ENCODE measurements at regions not wholly inside any gene's neighbourhood (a gene's known extent, or its start where the extent isn't known, plus 50 kb on each side); places are given as distances from the start of the nearest gene placed in this dataset.

- Histone ChIP-seq H3K9ac (ENCODE audit: low read length in 5 of 5) (no peak overlapping the region), H3K36me3 (ENCODE audit: control insufficient read depth in 5 of 5, insufficient read depth in 5 of 5, low read length in 5 of 5) (no peaks in the 10 kb centered on the region), H3K9me3 (ENCODE audit: control insufficient read depth in 5 of 5, low read length in 5 of 5) (no peaks in the 10 kb centered on the region), H3K27ac (ENCODE audit: low read depth, low read length) (no peak overlapping the region), H3K27me3 (ENCODE audit: control insufficient read depth in 5 of 5, insufficient read depth in 4 of 5, low read length in 5 of 5) (no peaks in the 10 kb centered on the region), H3K4me3 (ENCODE audit: low read depth in 1 of 5, low read length in 5 of 5) (no peak overlapping the region), H3K4me1 (ENCODE audit: control insufficient read depth in 5 of 5, insufficient read depth in 5 of 5, low read length in 5 of 5) (no peaks in the 10 kb centered on the region)
Measured at GRCh38 chr2:151063271-151063670, 198.4 kb downstream of the RBM43 start.

GRCh38 chr2:151060287-151060686 is 201.4 kb downstream of the RBM43 start:
- Histone ChIP-seq H3K9ac (ENCODE audit: low read length in 5 of 5) (no peak overlapping the region), H3K36me3 (ENCODE audit: control insufficient read depth in 5 of 5, insufficient read depth in 5 of 5, low read length in 5 of 5) (no peaks in the 10 kb centered on the region), H3K27ac (ENCODE audit: low read depth, low read length) (no peak overlapping the region), H3K4me3 (ENCODE audit: low read depth in 1 of 5, low read length in 5 of 5) (no peak overlapping the region), H3K9me3 (ENCODE audit: control insufficient read depth in 5 of 5, low read length in 5 of 5) (no peaks in the 10 kb centered on the region), H3K27me3 (ENCODE audit: control insufficient read depth in 5 of 5, insufficient read depth in 4 of 5, low read length in 5 of 5) (no peaks in the 10 kb centered on the region), H3K4me1 (ENCODE audit: control insufficient read depth in 5 of 5, insufficient read depth in 5 of 5, low read length in 5 of 5) (no peaks in the 10 kb centered on the region)

GRCh38 chr2:151056870-151057269 is 204.8 kb downstream of the RBM43 start:
- Histone ChIP-seq H3K4me3 (ENCODE audit: low read depth in 1 of 5, low read length in 5 of 5) (no peak overlapping the region), H3K4me1 (ENCODE audit: control insufficient read depth in 5 of 5, insufficient read depth in 5 of 5, low read length in 5 of 5) (peaks cover 0 to under 1% (median 0%) of the 10 kb centered on the region in 5 donors), H3K27ac (ENCODE audit: low read depth, low read length) (no peak overlapping the region), H3K36me3 (ENCODE audit: control insufficient read depth in 5 of 5, insufficient read depth in 5 of 5, low read length in 5 of 5) (no peaks in the 10 kb centered on the region), H3K9me3 (ENCODE audit: control insufficient read depth in 5 of 5, low read length in 5 of 5) (no peaks in the 10 kb centered on the region), H3K27me3 (ENCODE audit: control insufficient read depth in 5 of 5, insufficient read depth in 4 of 5, low read length in 5 of 5) (no peaks in the 10 kb centered on the region), H3K9ac (ENCODE audit: low read length in 5 of 5) (no peak overlapping the region)

- H3K9ac ChIP-seq (ENCODE audit: low read length in 5 of 5) = no peak overlapping the region
- H3K36me3 ChIP-seq (ENCODE audit: control insufficient read depth in 5 of 5, insufficient read depth in 5 of 5, low read length in 5 of 5) = no peaks in the 10 kb centered on the region
- no peak overlapping the region for H3K27ac ChIP-seq (ENCODE audit: low read depth, low read length)
- peaks cover 0 to 3% (median 0%) of the 10 kb centered on the region in 5 donors for H3K4me1 ChIP-seq (ENCODE audit: control insufficient read depth in 5 of 5, insufficient read depth in 5 of 5, low read length in 5 of 5)
- H3K27me3 ChIP-seq (ENCODE audit: control insufficient read depth in 5 of 5, insufficient read depth in 4 of 5, low read length in 5 of 5) = no peaks in the 10 kb centered on the region
- no peak overlapping the region for H3K4me3 ChIP-seq (ENCODE audit: low read depth in 1 of 5, low read length in 5 of 5)
- no peaks in the 10 kb centered on the region for H3K9me3 ChIP-seq (ENCODE audit: control insufficient read depth in 5 of 5, low read length in 5 of 5)
Measured at GRCh38 chr2:151053661-151053990, 208.0 kb downstream of the RBM43 start.

- no peaks in the 10 kb centered on the region for H3K36me3 ChIP-seq (ENCODE audit: control insufficient read depth in 5 of 5, insufficient read depth in 5 of 5, low read length in 5 of 5)
- no peaks in the 10 kb centered on the region for H3K9me3 ChIP-seq (ENCODE audit: control insufficient read depth in 5 of 5, low read length in 5 of 5)
- no peak overlapping the region for H3K9ac ChIP-seq (ENCODE audit: low read length in 5 of 5)
- no peaks in the 10 kb centered on the region for H3K27me3 ChIP-seq (ENCODE audit: control insufficient read depth in 5 of 5, insufficient read depth in 4 of 5, low read length in 5 of 5)
- no peak overlapping the region for H3K27ac ChIP-seq (ENCODE audit: low read depth, low read length)
- H3K4me1 ChIP-seq (ENCODE audit: control insufficient read depth in 5 of 5, insufficient read depth in 5 of 5, low read length in 5 of 5) = peaks cover 0 to 3% (median 0%) of the 10 kb centered on the region in 5 donors
- H3K4me3 ChIP-seq (ENCODE audit: low read depth in 1 of 5, low read length in 5 of 5) = no peak overlapping the region
Measured at GRCh38 chr2:151052850-151053660, 208.6 kb downstream of the RBM43 start.

GRCh38 chr2:151051574-151052220 is 210.0 kb downstream of the RBM43 start:
- no peaks in the 10 kb centered on the region for H3K36me3 ChIP-seq (ENCODE audit: control insufficient read depth in 5 of 5, insufficient read depth in 5 of 5, low read length in 5 of 5)
- no peaks in the 10 kb centered on the region for H3K9me3 ChIP-seq (ENCODE audit: control insufficient read depth in 5 of 5, low read length in 5 of 5)

GRCh38 chr2:151049746-151050145 is 211.9 kb downstream of the RBM43 start:
- no peaks in the 10 kb centered on the region for H3K9me3 ChIP-seq (ENCODE audit: control insufficient read depth in 5 of 5, low read length in 5 of 5)
- H3K27me3 ChIP-seq (ENCODE audit: control insufficient read depth in 5 of 5, insufficient read depth in 4 of 5, low read length in 5 of 5) = no peaks in the 10 kb centered on the region
- H3K9ac ChIP-seq (ENCODE audit: low read length in 5 of 5) = no peak overlapping the region
- H3K4me3 ChIP-seq (ENCODE audit: low read depth in 1 of 5, low read length in 5 of 5) = no peak overlapping the region
- H3K27ac ChIP-seq (ENCODE audit: low read depth, low read length) = no peak overlapping the region
- peaks cover 0 to 3% (median 0%) of the 10 kb centered on the region in 5 donors for H3K4me1 ChIP-seq (ENCODE audit: control insufficient read depth in 5 of 5, insufficient read depth in 5 of 5, low read length in 5 of 5)
- H3K36me3 ChIP-seq (ENCODE audit: control insufficient read depth in 5 of 5, insufficient read depth in 5 of 5, low read length in 5 of 5) = no peaks in the 10 kb centered on the region

More at GRCh38 chr2:151051574-151052220, 210.0 kb downstream of the RBM43 start:
- Histone ChIP-seq H3K27me3 (ENCODE audit: control insufficient read depth in 5 of 5, insufficient read depth in 4 of 5, low read length in 5 of 5) (no peaks in the 10 kb centered on the region), H3K4me1 (ENCODE audit: control insufficient read depth in 5 of 5, insufficient read depth in 5 of 5, low read length in 5 of 5) (peaks cover 0 to 3% (median 0%) of the 10 kb centered on the region in 5 donors), H3K4me3 (ENCODE audit: low read depth in 1 of 5, low read length in 5 of 5) (no peak overlapping the region), H3K9ac (ENCODE audit: low read length in 5 of 5) (no peak overlapping the region), H3K27ac (ENCODE audit: low read depth, low read length) (no peak overlapping the region)

GRCh38 chr2:151048331-151049054 is 213.2 kb downstream of the RBM43 start:
- H3K36me3 ChIP-seq (ENCODE audit: control insufficient read depth in 5 of 5, insufficient read depth in 5 of 5, low read length in 5 of 5) = no peaks in the 10 kb centered on the region
- no peak overlapping the region for H3K27ac ChIP-seq (ENCODE audit: low read depth, low read length)
- H3K4me3 ChIP-seq (ENCODE audit: low read depth in 1 of 5, low read length in 5 of 5) = no peak overlapping the region
- no peak overlapping the region for H3K9ac ChIP-seq (ENCODE audit: low read length in 5 of 5)
- H3K27me3 ChIP-seq (ENCODE audit: control insufficient read depth in 5 of 5, insufficient read depth in 4 of 5, low read length in 5 of 5) = no peaks in the 10 kb centered on the region
- H3K9me3 ChIP-seq (ENCODE audit: control insufficient read depth in 5 of 5, low read length in 5 of 5) = no peaks in the 10 kb centered on the region
- peaks cover 0 to 3% (median 0%) of the 10 kb centered on the region in 5 donors for H3K4me1 ChIP-seq (ENCODE audit: control insufficient read depth in 5 of 5, insufficient read depth in 5 of 5, low read length in 5 of 5)

GRCh38 chr2:151043484-151043883 is 218.2 kb downstream of the RBM43 start:
- Histone ChIP-seq H3K27me3 (ENCODE audit: control insufficient read depth in 5 of 5, insufficient read depth in 4 of 5, low read length in 5 of 5) (no peaks in the 10 kb centered on the region), H3K9ac (ENCODE audit: low read length in 5 of 5) (no peak overlapping the region), H3K9me3 (ENCODE audit: control insufficient read depth in 5 of 5, low read length in 5 of 5) (no peaks in the 10 kb centered on the region), H3K36me3 (ENCODE audit: control insufficient read depth in 5 of 5, insufficient read depth in 5 of 5, low read length in 5 of 5) (no peaks in the 10 kb centered on the region), H3K27ac (ENCODE audit: low read depth, low read length) (no peak overlapping the region), H3K4me3 (ENCODE audit: low read depth in 1 of 5, low read length in 5 of 5) (no peak overlapping the region), H3K4me1 (ENCODE audit: control insufficient read depth in 5 of 5, insufficient read depth in 5 of 5, low read length in 5 of 5) (no peaks in the 10 kb centered on the region)

GRCh38 chr2:151042964-151043363 is 218.7 kb downstream of the RBM43 start:
- Histone ChIP-seq H3K36me3 (ENCODE audit: control insufficient read depth in 5 of 5, insufficient read depth in 5 of 5, low read length in 5 of 5) (no peaks in the 10 kb centered on the region), H3K27ac (ENCODE audit: low read depth, low read length) (no peak overlapping the region), H3K9me3 (ENCODE audit: control insufficient read depth in 5 of 5, low read length in 5 of 5) (no peaks in the 10 kb centered on the region), H3K4me1 (ENCODE audit: control insufficient read depth in 5 of 5, insufficient read depth in 5 of 5, low read length in 5 of 5) (no peaks in the 10 kb centered on the region), H3K9ac (ENCODE audit: low read length in 5 of 5) (no peak overlapping the region), H3K27me3 (ENCODE audit: control insufficient read depth in 5 of 5, insufficient read depth in 4 of 5, low read length in 5 of 5) (no peaks in the 10 kb centered on the region), H3K4me3 (ENCODE audit: low read depth in 1 of 5, low read length in 5 of 5) (no peak overlapping the region)
